ENCODE measurements at regions not wholly inside any gene's neighbourhood (a gene's known extent, or its start where the extent isn't known, plus 50 kb on each side); places are given as distances from the start of the nearest gene placed in this dataset.

GRCh38 chr9:90001747-90002146 is 396.9 kb downstream of the GADD45G start:
- TF ChIP-seq ZFX (IDR thresholded peaks at IDR 0.05) (no peak), JUND (IDR thresholded peaks at IDR 0.05) (no peak), CEBPB (IDR thresholded peaks at IDR 0.05; ENCODE audit: low read depth) (no peak), ZNF274 (IDR thresholded peaks at IDR 0.05; ENCODE audit: low read depth, low read length) (no peak), EGR1 (IDR thresholded peaks at IDR 0.05; ENCODE audit: low read depth) (no peak), CBX3 (IDR thresholded peaks at IDR 0.05; ENCODE audit: low read depth) (no peak), MAX (IDR thresholded peaks at IDR 0.05) (no peak), ATF3 (IDR thresholded peaks at IDR 0.05) (no peak), CTCF (IDR thresholded peaks at IDR 0.05 in 2 of 3, conservative IDR thresholded peaks at IDR 0.05 in 1 of 3; ENCODE audit: borderline replicate concordance in 1 of 3, insufficient read depth in 1 of 3, low read depth in 2 of 3, low read length in 2 of 3) (no peak), FOSL1 (IDR thresholded peaks at IDR 0.05; ENCODE audit: low read depth) (no peak), POLR2A (IDR thresholded peaks at IDR 0.05; ENCODE audit: borderline replicate concordance, extremely low read depth, insufficient read depth, insufficient read length) (no peak), TCF7L2 (IDR thresholded peaks at IDR 0.05; ENCODE audit: borderline replicate concordance, extremely low read depth, insufficient read depth, insufficient read length) (no peak), EZH2 (IDR thresholded peaks at IDR 0.05) (no peak), ZBTB33 (IDR thresholded peaks at IDR 0.05; ENCODE audit: extremely low read depth, insufficient replicate concordance, low read length) (no peak), ELF1 (IDR thresholded peaks at IDR 0.05; ENCODE audit: borderline replicate concordance, low read depth) (no peak)
- ChIA-PET POLR2A (no interaction called here), RAD21 (ENCODE audit: low non-redundant PET in 1 of 2, low total read pairs in 2 of 2, uncharacterized antibody in 2 of 2, unreplicated experiment in 2 of 2) (no interaction called here), CTCF (no interaction called here)
- H3K79me2 ChIP-seq (ENCODE audit: insufficient read depth, low read length): no peaks in the 10 kb centered on the region
- H3K36me3 ChIP-seq (ENCODE audit: control insufficient read depth in 1 of 2, insufficient read depth in 2 of 2, low read length in 2 of 2): no peaks in the 10 kb centered on the region
- no peaks in the 10 kb centered on the region; the same call in 1 of the 2 replicates for H4K20me1 ChIP-seq (ENCODE audit: insufficient read depth)
- H3K4me1 ChIP-seq (ENCODE audit: control insufficient read depth in 1 of 2, insufficient read depth in 2 of 2, low read length in 2 of 2): peaks cover 7 to 11% of the 10 kb centered on the region in 2 experiments; a peak in 3 of 4 replicates
- no TSS peak for BruUV-seq (replicated peaks)
- H2AFZ ChIP-seq (ENCODE audit: low read depth, low read length, poor library complexity, severe bottlenecking): no peak overlapping the region
- H3K27ac ChIP-seq (ENCODE audit: low read depth, low read length): no peak overlapping the region
- no peak overlapping the region for H3K4me3 ChIP-seq (replicated peaks in 1 of 2; ENCODE audit: low read depth in 1 of 2, low read length in 2 of 2)
- H3K9me2 ChIP-seq (ENCODE audit: insufficient read depth): no peaks in the 10 kb centered on the region
- intact Hi-C loops (cut with micrococcal nuclease): no loop called here
- H3K9ac ChIP-seq (ENCODE audit: low read length): no peak overlapping the region
- DNase-seq (ENCODE audit: low read depth, low spot score): no peak
- H3K9me3 ChIP-seq (ENCODE audit: control insufficient read depth in 1 of 2, insufficient read depth in 1 of 2, low read depth in 1 of 2, low read length in 2 of 2): no peaks in the 10 kb centered on the region
- ATAC-seq: no peak
- no peak overlapping the region for H3K4me2 ChIP-seq (ENCODE audit: low read length)
- H3K27me3 ChIP-seq (ENCODE audit: insufficient read depth, low read length): peaks cover 47% of the 10 kb centered on the region
